ENCODE measurements at regions not wholly inside any gene's neighbourhood (a gene's known extent, or its start where the extent isn't known, plus 50 kb on each side); places are given as distances from the start of the nearest gene placed in this dataset.
"Not testable (repeated sequence)": the region's sequence is repeated elsewhere in the genome, so short reads cannot be mapped to it uniquely, and the experiment has no call there.

GRCh38 chr16:33712308-33712707 is 252.9 kb downstream of the TP53TG3F start:
- not testable (repeated sequence) for TF ChIP-seq SP1 (IDR thresholded peaks at IDR 0.05; ENCODE audit: low read depth); EZH2phosphoT487 (IDR thresholded peaks at IDR 0.05; ENCODE audit: borderline replicate concordance); POLR2A (IDR thresholded peaks at IDR 0.05; ENCODE audit: borderline replicate concordance, extremely low read depth, insufficient read depth, insufficient read length); CTCF (IDR thresholded peaks at IDR 0.05 in 2 of 3, conservative IDR thresholded peaks at IDR 0.05 in 1 of 3; ENCODE audit: borderline replicate concordance in 1 of 3, insufficient read depth in 1 of 3, low read depth in 2 of 3, low read length in 2 of 3); REST (IDR thresholded peaks at IDR 0.05; ENCODE audit: low read depth); CEBPB (IDR thresholded peaks at IDR 0.05; ENCODE audit: low read depth)

Data from HCT116 (cell line).